ENCODE measurements at regions not wholly inside any gene's neighbourhood (a gene's known extent, or its start where the extent isn't known, plus 50 kb on each side); places are given as distances from the start of the nearest gene placed in this dataset.
"Not testable (repeated sequence)": the region's sequence is repeated elsewhere in the genome, so short reads cannot be mapped to it uniquely, and the experiment has no call there.

GRCh38 chr2:186382932-186383331, 103.1 kb upstream of the ZC3H15 start:
- in situ Hi-C loops (cut with HindIII; ENCODE audit: low sequenced_read_pairs), result no loop called here
- no peak for DNase-seq (ENCODE audit: low read depth)
- TF ChIP-seq, protein P1, sequence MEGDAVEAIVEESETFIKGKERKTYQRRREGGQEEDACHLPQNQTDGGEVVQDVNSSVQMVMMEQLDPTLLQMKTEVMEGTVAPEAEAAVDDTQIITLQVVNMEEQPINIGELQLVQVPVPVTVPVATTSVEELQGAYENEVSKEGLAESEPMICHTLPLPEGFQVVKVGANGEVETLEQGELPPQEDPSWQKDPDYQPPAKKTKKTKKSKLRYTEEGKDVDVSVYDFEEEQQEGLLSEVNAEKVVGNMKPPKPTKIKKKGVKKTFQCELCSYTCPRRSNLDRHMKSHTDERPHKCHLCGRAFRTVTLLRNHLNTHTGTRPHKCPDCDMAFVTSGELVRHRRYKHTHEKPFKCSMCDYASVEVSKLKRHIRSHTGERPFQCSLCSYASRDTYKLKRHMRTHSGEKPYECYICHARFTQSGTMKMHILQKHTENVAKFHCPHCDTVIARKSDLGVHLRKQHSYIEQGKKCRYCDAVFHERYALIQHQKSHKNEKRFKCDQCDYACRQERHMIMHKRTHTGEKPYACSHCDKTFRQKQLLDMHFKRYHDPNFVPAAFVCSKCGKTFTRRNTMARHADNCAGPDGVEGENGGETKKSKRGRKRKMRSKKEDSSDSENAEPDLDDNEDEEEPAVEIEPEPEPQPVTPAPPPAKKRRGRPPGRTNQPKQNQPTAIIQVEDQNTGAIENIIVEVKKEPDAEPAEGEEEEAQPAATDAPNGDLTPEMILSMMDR (IDR thresholded peaks at IDR 0.05; ENCODE audit: low read depth, low read length, missing control alignments), result no peak
- H3K4me3 ChIP-seq (ENCODE audit: low read depth, low read length), result no peak overlapping the region

- TF ChIP-seq, protein P1 (IDR thresholded peaks at IDR 0.05; ENCODE audit: low read depth, low read length, missing control alignments), result no peak
- DNase-seq (ENCODE audit: low read depth), result no peak
- no peak overlapping the region for H3K4me3 ChIP-seq (ENCODE audit: low read depth, low read length)
- in situ Hi-C loops (cut with HindIII; ENCODE audit: low sequenced_read_pairs), result no loop called here
Measured at GRCh38 chr2:186384226-186384625, 101.8 kb upstream of the ZC3H15 start.

- H3K4me3 ChIP-seq (ENCODE audit: low read depth, low read length); DNase-seq (ENCODE audit: low read depth); in situ Hi-C loops (cut with HindIII; ENCODE audit: low sequenced_read_pairs): not testable (repeated sequence)
Measured at GRCh38 chr2:186385638-186386201, 100.3 kb upstream of the ZC3H15 start.

DNA sequence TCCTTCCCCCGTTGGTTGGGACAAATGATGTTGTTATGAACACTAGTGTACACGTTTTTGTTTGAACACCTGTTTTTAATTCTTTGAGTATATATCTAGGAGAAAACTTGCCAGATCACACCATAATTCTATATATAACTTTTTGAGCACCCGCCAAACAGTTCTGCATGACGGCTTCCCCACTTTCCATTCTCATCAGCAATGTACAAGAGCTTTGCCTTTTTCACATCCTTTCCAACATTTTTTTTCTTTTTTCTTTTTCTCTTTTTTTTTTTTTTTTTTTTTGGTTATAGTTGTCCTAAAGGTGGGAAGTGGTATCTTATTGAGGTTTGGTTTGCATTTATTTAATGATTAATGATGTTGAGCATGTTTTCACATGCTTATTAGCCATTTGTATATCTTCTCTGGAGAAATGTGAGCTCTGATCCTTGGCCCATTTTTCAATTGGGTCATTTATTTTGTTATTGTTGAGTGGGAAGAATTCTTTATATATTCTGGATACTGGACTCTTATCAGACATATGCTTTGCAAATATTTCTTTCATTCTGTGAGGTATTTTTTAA, 86.9 kb upstream of the ZC3H15 start:
- H3K4me3 ChIP-seq (ENCODE audit: low read depth, low read length), result no peak overlapping the region
- TF ChIP-seq, protein P1 (IDR thresholded peaks at IDR 0.05; ENCODE audit: low read depth, low read length, missing control alignments), result no peak
- in situ Hi-C loops (cut with HindIII; ENCODE audit: low sequenced_read_pairs), result no loop called here
- no peak for DNase-seq (ENCODE audit: low read depth)

DNA sequence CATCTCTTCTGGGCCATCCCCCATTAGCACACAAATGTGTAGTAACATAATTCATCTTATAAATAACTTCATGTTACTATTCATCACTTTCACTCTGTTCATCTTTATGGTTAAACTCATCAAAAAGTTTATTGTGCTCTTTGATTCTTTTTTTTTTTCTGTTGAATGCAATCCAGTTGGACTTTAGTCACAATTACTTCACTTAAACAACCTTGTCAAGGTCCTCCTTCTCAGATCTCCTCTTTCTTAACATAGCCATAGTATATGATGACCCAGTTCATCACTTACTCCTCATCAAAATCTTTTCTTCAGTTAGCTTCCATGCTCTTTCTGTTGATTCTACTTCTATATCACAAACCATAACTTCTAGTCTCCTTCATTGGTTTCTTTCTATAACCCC, 80.2 kb upstream of the ZC3H15 start:
- TF ChIP-seq, protein P1 (IDR thresholded peaks at IDR 0.05; ENCODE audit: low read depth, low read length, missing control alignments), result no peak
- in situ Hi-C loops (cut with HindIII; ENCODE audit: low sequenced_read_pairs), result no loop called here
- no peak for DNase-seq (ENCODE audit: low read depth)
- H3K4me3 ChIP-seq (ENCODE audit: low read depth, low read length), result no peak overlapping the region

GRCh38 chr2:186407611-186408010, 78.4 kb upstream of the ZC3H15 start:
- in situ Hi-C loops (cut with HindIII; ENCODE audit: low sequenced_read_pairs), result no loop called here
- H3K4me3 ChIP-seq (ENCODE audit: low read depth, low read length), result no peak overlapping the region
- TF ChIP-seq, protein P1 (IDR thresholded peaks at IDR 0.05; ENCODE audit: low read depth, low read length, missing control alignments), result no peak
- DNase-seq (ENCODE audit: low read depth), result no peak

DNA sequence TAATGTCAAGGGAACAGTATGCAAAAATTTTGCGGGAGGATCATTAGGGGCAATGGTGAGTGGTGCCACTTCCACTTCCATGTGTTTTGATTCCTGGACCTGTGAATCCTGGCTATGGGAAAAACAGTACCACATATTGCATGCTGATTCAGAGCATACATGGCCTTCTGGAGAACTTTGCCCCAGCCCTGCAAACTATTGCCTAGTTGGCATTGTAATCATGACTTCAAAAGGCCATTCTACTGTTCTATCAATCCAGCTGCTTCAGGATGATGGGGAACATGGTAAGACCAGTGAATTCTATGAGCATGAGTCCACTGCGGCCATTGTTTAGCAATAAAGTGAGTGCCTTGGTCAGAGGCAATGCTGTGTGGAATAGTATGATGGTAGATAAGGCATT, 75.3 kb upstream of the ZC3H15 start:
- TF ChIP-seq, protein P1 (IDR thresholded peaks at IDR 0.05; ENCODE audit: low read depth, low read length, missing control alignments), result no peak
- DNase-seq (ENCODE audit: low read depth), result no peak
- H3K4me3 ChIP-seq (ENCODE audit: low read depth, low read length), result no peak overlapping the region
- in situ Hi-C loops (cut with HindIII; ENCODE audit: low sequenced_read_pairs), result no loop called here
